ENCODE measurements at regions not wholly inside any gene's neighbourhood (a gene's known extent, or its start where the extent isn't known, plus 50 kb on each side); places are given as distances from the start of the nearest gene placed in this dataset.
"Not testable (repeated sequence)": the region's sequence is repeated elsewhere in the genome, so short reads cannot be mapped to it uniquely, and the experiment has no call there.

DNA sequence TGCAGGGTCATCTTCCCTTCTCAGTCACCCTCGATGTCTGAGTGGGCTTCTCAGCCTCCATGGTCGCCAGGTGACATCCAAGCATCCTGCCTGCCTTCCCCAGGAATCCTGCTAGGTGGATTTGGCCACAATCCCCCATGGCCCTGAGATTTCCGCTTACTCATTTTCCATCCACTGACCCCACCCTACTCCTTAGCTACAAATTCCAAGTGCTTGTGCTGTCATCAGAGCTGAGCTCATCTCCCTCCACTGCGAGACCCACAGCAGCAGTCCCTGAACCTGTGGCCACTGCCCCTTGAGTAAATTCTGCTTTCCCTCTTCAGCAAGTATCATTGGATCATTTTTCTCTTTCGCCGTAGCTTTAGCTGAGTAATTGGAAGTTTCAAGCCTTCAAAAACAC, 90.5 kb upstream of the ANKRD10 start:
- no peak for DNase-seq

DNA sequence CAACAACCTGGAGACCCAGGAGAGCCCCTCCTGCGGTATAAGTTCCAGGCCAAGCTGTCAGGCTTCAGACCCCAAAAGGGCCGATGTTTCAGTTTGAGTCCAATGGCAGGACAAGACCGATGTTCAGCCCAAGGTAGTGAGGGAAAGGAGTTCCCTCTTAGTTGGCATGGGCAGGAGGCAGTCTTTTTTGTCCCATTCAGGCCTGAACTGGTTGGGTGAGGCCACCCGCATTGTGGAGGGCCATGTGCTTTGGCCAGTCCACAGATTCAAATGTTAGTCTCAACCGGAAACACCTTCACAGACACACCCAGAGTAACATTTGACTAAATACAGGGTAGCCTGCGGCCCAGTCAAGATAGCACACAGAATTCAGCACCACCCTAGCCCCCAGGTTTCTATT, 89.6 kb upstream of the ANKRD10 start:
- DNase-seq, result no peak

DNA sequence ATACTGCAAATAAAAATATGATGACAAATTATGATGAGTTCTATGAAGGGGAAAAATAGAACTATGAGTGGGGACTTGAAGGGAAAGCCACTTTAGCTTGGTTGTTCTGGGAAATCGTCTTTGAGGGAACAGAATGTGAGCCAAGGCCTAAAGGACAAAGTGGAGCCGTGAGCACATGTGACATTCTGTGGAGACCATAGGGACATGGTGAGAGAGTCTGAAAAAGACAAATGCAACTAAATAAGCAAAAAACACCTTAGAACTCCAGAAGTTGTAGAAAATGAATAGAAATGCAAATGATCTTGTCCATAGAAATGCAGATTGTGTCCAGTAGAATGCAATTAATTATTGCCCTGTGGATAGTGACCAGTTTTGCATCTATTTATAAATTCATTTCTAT, 86.8 kb upstream of the ANKRD10 start:
- no peak for DNase-seq

DNA sequence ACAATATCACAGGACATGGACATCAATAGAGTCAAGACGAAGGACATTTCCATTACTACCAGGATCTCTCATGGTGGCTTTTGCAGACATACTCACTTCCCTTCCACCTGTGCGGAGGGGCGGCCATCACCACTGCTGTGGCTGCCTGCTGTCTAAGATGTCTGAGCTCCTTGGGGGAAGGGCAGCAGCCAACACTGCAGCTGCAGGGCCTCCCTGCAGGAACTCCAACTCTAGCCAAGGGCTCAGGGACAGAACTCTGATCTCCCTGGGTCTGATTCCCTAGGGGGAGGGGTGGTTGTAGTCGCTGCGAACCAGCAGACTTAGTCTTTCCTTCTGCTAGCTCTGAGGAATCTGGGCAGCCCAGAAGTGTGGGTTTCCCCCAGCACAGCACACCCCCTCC, 78.9 kb upstream of the ANKRD10 start:
- DNase-seq, result no peak

DNA sequence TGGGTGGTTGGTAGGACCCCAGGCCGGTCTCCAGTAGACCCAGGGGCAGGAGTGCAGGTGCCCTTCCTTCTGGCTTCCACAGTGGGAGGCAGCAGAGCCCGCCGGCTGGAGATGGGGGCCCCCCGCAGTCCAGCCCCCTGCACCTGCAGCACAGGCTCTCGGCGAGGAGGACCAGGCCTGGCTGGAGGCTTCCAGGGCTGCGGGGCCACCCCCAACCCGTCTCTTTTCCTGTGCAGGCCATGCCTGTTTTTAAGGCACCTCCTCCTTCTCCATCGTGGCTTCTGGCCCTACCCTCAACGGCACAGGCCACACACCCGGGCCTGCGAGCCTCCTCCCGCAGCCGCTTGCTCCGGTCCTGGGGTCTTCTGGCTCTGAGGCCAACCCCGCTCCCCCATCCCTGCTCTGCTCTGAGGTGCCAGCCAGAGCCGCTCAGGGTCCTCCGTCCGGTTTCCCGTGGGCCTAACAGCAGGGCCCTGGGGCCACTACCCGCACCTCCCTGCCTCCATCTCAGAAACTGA, 77.2 kb upstream of the ANKRD10 start:
- DNase-seq, result no peak

GRCh38 chr13:110989331-110989730, 74.5 kb upstream of the ANKRD10 start:
- no peak for DNase-seq

- DNase-seq, result no peak
These were observed 70.7 kb upstream of the ANKRD10 start for GRCh38 chr13:110985541-110985940.

- no peak for DNase-seq
These were observed 69.9 kb upstream of the ANKRD10 start for GRCh38 chr13:110984798-110985197.

- no peak for DNase-seq
These were observed 69.5 kb upstream of the ANKRD10 start for GRCh38 chr13:110984381-110984780.

- DNase-seq, result no peak
These were observed 68.4 kb upstream of the ANKRD10 start for GRCh38 chr13:110983241-110983640.

GRCh38 chr13:110981379-110981778, 66.5 kb upstream of the ANKRD10 start:
- peak; percentile 41 for DNase-seq

GRCh38 chr13:110980921-110981320, 66.1 kb upstream of the ANKRD10 start:
- no peak for DNase-seq

DNA sequence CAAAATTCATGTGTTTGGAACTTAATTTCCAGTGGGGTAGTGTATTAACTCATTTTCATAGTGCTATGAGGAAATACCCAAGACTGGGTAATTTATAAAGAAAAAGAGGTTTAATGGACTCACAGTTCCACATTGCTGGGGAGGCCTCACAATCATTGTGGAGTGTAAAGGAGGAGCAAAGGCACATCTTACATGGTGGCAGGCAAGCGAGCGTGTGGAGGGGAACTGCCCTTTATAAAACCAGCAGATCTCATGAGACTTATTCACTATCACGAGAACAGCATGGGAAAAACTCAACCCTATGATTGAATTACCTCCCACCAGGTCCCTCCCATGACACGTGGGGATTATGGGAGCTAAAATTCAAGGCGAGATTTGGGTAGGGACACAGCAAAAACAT, 64.3 kb upstream of the ANKRD10 start:
- not testable (repeated sequence) for DNase-seq

GRCh38 chr13:110978390-110978789, 63.5 kb upstream of the ANKRD10 start:
- DNase-seq, result no peak

DNA sequence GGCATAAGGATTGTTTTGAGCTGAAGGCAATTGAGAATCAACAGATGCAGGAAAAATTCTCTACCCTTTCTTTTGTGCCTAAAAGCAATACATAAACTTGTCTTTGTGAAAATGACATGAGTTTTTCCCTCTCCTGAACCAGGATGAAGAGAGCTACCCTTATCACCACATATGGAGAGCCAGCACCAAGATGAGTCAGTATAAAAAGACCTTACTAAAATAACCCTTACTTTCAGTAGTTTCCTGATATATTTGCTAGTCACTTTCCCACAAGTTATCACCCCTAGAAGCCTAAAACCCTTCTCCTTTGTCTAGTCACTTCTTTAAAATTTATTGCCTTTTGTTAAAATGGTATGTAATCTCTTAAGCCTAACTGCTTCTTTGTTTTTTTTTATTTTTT, 61.9 kb upstream of the ANKRD10 start:
- DNase-seq, result no peak

DNA sequence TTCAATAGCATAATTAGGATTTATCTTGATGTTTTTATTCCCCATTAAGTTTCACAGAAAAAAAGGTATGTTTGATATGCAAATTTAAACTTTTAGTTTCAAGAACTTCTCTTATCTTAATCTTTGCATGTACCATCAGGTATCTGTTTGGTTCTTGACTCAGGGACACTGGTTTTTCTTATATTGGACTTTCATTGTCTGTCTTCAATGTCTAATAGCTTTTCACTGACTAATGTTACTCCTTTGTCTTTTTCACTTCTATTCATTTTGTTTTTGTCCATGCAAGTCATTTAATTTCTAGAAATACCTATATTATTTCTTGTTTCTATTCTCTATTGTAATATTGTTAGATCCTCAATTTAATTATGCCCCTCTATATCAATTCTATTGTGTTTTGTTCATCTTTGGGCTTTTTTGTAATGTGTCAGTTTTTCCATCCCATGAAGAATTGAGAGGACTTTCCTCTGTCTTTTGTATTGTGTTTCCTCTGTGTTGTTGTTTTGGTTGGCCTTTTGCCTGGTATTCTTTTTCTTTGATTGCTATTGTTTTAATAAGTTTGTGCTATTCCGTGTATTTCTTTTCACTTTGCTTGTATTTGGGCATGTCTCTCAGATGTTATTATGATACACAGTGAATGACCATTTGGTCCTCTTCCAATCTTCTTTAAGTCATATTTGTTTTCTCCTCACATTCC, 58.3 kb upstream of the ANKRD10 start:
- no peak for DNase-seq

- no peak for DNase-seq
These were observed 56.6 kb upstream of the ANKRD10 start for GRCh38 chr13:110971486-110971885.

DNA sequence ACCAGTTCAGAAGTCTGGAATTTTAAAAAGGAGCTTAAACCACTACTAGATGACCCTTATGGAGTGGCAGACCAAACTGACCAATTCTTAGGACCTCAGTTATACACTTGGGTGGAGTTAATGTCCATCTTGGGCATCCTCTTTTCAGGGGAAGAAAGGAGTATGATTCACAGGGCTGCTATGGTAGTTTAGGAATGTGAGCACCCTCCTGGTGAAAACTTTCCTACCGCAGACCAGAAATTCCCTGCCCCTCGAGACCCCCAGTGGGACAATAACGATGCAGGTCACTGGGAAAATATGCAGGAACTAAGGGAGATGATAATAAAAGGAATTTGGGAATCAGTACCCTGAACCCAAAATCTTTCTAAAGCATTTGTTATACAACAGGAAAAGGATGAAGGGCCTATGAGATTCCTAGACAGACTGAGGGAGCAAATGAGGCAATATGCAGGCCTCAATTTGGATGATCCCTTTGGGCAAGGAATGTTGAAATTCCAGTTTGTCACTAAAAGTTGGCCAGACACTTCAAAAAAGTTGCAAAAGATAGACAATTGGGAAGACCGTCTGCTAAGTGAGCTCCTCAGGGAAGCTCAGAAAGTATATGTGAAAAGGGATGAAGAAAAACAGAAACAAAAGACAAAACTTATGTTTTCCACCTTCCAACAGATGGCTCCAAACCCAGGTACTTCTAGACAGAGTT, 52.4 kb upstream of the ANKRD10 start:
- DNase-seq, result not testable (repeated sequence)

- DNase-seq, result no peak
These were observed 50.9 kb upstream of the ANKRD10 start for GRCh38 chr13:110965755-110966134.

DNA sequence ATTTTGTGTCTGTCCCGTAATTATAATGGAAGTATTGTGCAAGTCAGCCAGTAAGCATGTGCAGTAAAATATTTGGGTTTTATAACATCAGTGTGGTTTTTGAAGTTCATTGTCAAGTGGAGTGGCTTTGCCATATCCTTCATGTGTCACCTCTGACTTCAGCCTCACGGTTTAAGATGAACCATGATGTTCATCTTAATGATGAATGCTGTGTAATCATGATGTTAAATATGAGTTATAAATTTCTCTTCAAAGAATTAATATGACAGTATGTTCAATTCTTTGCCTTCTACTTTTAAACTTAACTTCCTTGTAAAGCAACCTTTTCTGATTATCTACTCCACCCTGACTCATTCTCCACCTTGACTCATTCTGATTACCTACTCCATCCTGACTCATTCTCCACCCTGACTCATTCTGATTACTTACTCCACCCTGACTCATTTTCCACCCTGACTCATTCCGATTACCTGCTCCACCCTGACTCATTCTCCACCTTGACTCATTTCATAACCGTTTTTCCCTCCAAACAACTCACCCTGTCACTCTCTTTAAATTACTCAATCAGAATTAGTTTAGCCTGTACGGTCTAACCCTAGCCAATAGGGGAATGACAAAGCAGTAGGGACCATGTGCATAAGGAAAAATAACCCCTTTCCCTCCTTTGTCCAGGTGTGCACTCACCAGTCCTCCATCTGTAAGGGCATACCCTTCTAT, 50.3 kb upstream of the ANKRD10 start:
- DNase-seq, result no peak

All from hematopoietic multipotent progenitor cell treated with erythropoietin and hydrocortisone succinate and interleukin-3 and kit ligand, for 6 days (in vitro differentiated cells).